ENCODE measurements at regions not wholly inside any gene's neighbourhood (a gene's known extent, or its start where the extent isn't known, plus 50 kb on each side); places are given as distances from the start of the nearest gene placed in this dataset.

- no peak overlapping the region for H3K4me3 ChIP-seq (replicated peaks; ENCODE audit: low read depth, low read length)
- no peak for DNase-seq (ENCODE audit: extremely low read depth, low read depth)
- TF ChIP-seq, protein P1, sequence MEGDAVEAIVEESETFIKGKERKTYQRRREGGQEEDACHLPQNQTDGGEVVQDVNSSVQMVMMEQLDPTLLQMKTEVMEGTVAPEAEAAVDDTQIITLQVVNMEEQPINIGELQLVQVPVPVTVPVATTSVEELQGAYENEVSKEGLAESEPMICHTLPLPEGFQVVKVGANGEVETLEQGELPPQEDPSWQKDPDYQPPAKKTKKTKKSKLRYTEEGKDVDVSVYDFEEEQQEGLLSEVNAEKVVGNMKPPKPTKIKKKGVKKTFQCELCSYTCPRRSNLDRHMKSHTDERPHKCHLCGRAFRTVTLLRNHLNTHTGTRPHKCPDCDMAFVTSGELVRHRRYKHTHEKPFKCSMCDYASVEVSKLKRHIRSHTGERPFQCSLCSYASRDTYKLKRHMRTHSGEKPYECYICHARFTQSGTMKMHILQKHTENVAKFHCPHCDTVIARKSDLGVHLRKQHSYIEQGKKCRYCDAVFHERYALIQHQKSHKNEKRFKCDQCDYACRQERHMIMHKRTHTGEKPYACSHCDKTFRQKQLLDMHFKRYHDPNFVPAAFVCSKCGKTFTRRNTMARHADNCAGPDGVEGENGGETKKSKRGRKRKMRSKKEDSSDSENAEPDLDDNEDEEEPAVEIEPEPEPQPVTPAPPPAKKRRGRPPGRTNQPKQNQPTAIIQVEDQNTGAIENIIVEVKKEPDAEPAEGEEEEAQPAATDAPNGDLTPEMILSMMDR (IDR thresholded peaks at IDR 0.05; ENCODE audit: low read depth, low read length, missing control alignments): no peak
These were observed 164.4 kb upstream of the BDNF start for GRCh38 chr11:27864611-27865010.

GRCh38 chr11:27864091-27864491, 163.8 kb upstream of the BDNF start:
- DNase-seq (ENCODE audit: extremely low read depth, low read depth): no peak
- TF ChIP-seq, protein P1 (IDR thresholded peaks at IDR 0.05; ENCODE audit: low read depth, low read length, missing control alignments): no peak
- H3K4me3 ChIP-seq (replicated peaks; ENCODE audit: low read depth, low read length): no peak overlapping the region

GRCh38 chr11:27863637-27864036, 163.4 kb upstream of the BDNF start:
- no peak overlapping the region for H3K4me3 ChIP-seq (replicated peaks; ENCODE audit: low read depth, low read length)
- DNase-seq (ENCODE audit: extremely low read depth, low read depth): no peak
- TF ChIP-seq, protein P1 (IDR thresholded peaks at IDR 0.05; ENCODE audit: low read depth, low read length, missing control alignments): no peak

GRCh38 chr11:27861706-27862430, 161.6 kb upstream of the BDNF start:
- DNase-seq (ENCODE audit: extremely low read depth, low read depth): peak; percentile 52
- TF ChIP-seq, protein P1 (IDR thresholded peaks at IDR 0.05; ENCODE audit: low read depth, low read length, missing control alignments): no peak
- H3K4me3 ChIP-seq (replicated peaks; ENCODE audit: low read depth, low read length): no peak overlapping the region

DNA sequence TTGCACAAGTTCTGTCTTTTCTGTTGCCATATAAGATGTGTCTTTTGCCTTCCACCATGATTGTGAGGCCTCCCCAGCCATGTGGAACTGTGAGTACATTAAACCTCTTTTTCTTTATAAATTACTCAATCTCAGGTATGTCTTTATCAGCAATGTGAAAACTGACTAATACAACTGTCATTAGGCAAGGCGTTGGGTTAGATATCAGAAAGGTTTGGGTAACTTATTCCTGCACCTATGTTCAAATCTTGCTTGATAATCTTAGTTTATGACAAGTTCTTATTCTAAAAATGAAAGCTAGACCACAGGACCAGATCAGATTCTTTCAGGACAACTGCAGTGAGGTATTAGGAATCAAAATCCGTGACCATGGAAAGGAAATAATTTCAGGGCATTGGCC, 160.6 kb upstream of the BDNF start:
- TF ChIP-seq, protein P1 (IDR thresholded peaks at IDR 0.05; ENCODE audit: low read depth, low read length, missing control alignments): no peak
- no peak for DNase-seq (ENCODE audit: extremely low read depth, low read depth)
- no peak overlapping the region for H3K4me3 ChIP-seq (replicated peaks; ENCODE audit: low read depth, low read length)

- no peak for DNase-seq (ENCODE audit: extremely low read depth, low read depth)
- TF ChIP-seq, protein P1 (IDR thresholded peaks at IDR 0.05; ENCODE audit: low read depth, low read length, missing control alignments): no peak
- no peak overlapping the region for H3K4me3 ChIP-seq (replicated peaks; ENCODE audit: low read depth, low read length)
These were observed 158.6 kb upstream of the BDNF start for GRCh38 chr11:27858866-27859265.

DNA sequence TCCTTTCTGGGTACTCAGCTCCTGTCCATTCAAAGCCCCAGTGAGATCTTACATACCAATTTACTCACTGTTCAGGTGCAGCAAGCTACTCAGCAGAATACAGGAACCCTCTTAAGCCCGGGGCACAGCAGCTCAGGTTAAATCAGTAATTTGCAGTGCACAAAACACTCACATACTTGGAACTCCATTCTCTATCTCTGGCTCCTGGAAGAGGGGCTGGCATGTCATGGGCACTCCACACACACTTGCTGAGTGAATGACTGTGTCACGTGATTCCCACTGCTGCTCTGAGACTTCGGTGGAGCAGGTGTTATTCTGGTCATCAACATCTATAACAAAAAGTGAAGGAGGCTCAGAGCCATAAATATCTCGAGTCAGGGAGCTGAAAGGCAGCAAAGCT, 157.3 kb upstream of the BDNF start:
- H3K4me3 ChIP-seq (replicated peaks; ENCODE audit: low read depth, low read length): no peak overlapping the region
- DNase-seq (ENCODE audit: extremely low read depth, low read depth): no peak
- TF ChIP-seq, protein P1 (IDR thresholded peaks at IDR 0.05; ENCODE audit: low read depth, low read length, missing control alignments): no peak

Measured in HFF-Myc (cell line).